GM12878 (cell line): ENCODE measurements at regions not wholly inside any gene's neighbourhood (a gene's known extent, or its start where the extent isn't known, plus 50 kb on each side); places are given as distances from the start of the nearest gene placed in this dataset.

Experiments
- ATAC-seq: fragments of 200-7000 bp; cut with Tn5 transposase; 3 replicates; pipeline ENCODE4 v1.9.1; 2020; ENCODE audit warnings: mild to moderate bottlenecking, moderate library complexity
- BruUV-seq: library from RNA; stranded (reverse); fragments of 400-500 nt; replicated peaks from 2 replicates; lab custom pipeline; 2021; lab: Mats Ljungman, UMichigan
- CTCF ChIA-PET: fragments of 300-600 bp; sonication (Branson Sonifier 250); formaldehyde crosslinking; extraction: SDS; loops from one replicate; lab custom pipeline; 2021; ENCODE audit warnings: inconsistent platforms; lab: Yijun Ruan, JAX
- POLR2A ChIA-PET: fragments of 350-600 bp; formaldehyde crosslinking; extraction: SDS; loops from one replicate; lab custom pipeline; 2021; ENCODE audit warnings: inconsistent platforms; lab: Charles Lee
- RAD21 ChIA-PET: fragments of 300-600 bp; sonication (Branson Sonifier 250); formaldehyde crosslinking; loops from one replicate; lab custom pipeline; 2023; ENCODE audit warnings: antibody characterized with exemption; ENCODE audit not compliant: unreplicated experiment; lab: Charles Lee
- SMC1A ChIA-PET: fragments of 300-600 bp; sonication (Branson Sonifier 250); formaldehyde crosslinking; loops from one replicate; lab custom pipeline; 2023; ENCODE audit not compliant: unreplicated experiment, uncharacterized antibody; lab: Charles Lee
- DNase-seq: peaks from one replicate; pipeline ENCODE4 v3.0.0-alpha.2; 2011; ENCODE audit warnings: low read depth, low spot score
- FAIRE-seq: peaks from 3 replicates; lab custom pipeline; 2011; peaks lifted over from hg19 to GRCh38; lab: Jason Lieb, UNC
- H2AFZ ChIP-seq: 2 replicates; pipeline ENCODE4 v1.6.0; 2011; ENCODE audit warnings: low read depth, low read length, control low read depth; ENCODE audit not compliant: control insufficient read depth
- H3K27ac ChIP-seq: 2 replicates; pipeline ENCODE4 v1.5.1; 2011; ENCODE audit warnings: control low read depth; ENCODE audit not compliant: control insufficient read depth, insufficient read depth
- H3K27me3 ChIP-seq, 2 experiments: replicated peaks in 1 of 2; 2 replicates each; pipeline versions ENCODE4 v1.6.0 to v1.6.1; 2011; ENCODE audit warnings: low read length in 1 of 2; ENCODE audit not compliant: control insufficient read depth in 2 of 2, insufficient read depth in 2 of 2
- H3K36me3 ChIP-seq, 2 experiments: 2 replicates each; pipeline ENCODE4 v1.5.1; 2011; ENCODE audit warnings: low read length in 1 of 2; ENCODE audit not compliant: control insufficient read depth in 2 of 2, insufficient read depth in 2 of 2
- H3K4me1 ChIP-seq: 2 replicates; pipeline ENCODE4 v1.6.1; 2011; ENCODE audit warnings: mild to moderate bottlenecking, low read length, moderate library complexity, mixed read lengths; ENCODE audit not compliant: control insufficient read depth, insufficient read depth
- H3K4me2 ChIP-seq: 2 replicates; pipeline ENCODE4 v1.6.0; 2011; ENCODE audit warnings: control low read depth; ENCODE audit not compliant: control insufficient read depth, insufficient read depth
- H3K4me3 ChIP-seq: fragments of 200-600 bp; sonication (generic); 2 replicates; pipeline ENCODE4 v1.5.1; 2016
- H3K79me2 ChIP-seq: 2 replicates; pipeline ENCODE4 v1.6.0; 2011; ENCODE audit warnings: low read length; ENCODE audit not compliant: control insufficient read depth, insufficient read depth
- H3K9ac ChIP-seq: 2 replicates; pipeline ENCODE4 v1.8.0; 2011; ENCODE audit warnings: low read length, control low read depth, mixed read lengths; ENCODE audit not compliant: control insufficient read depth, insufficient read depth
- H3K9me3 ChIP-seq: replicated peaks from 3 replicates; pipeline ENCODE4 v1.5.1; 2011; ENCODE audit warnings: mild to moderate bottlenecking, low read length; ENCODE audit not compliant: control insufficient read depth, insufficient read depth
- H4K20me1 ChIP-seq: 2 replicates; pipeline ENCODE4 v1.6.0; 2011; ENCODE audit not compliant: control insufficient read depth, insufficient read depth
- RAD21 ChIP-seq: IDR thresholded peaks from 2 replicates; pipeline ENCODE4 v1.6.1; 2011; ENCODE audit warnings: mild to moderate bottlenecking, low read depth, low read length, moderate library complexity; ENCODE audit not compliant: insufficient read depth
- SMC3 ChIP-seq: IDR thresholded peaks from 2 replicates; pipeline ENCODE4 v1.6.1; 2011; ENCODE audit warnings: low read length, improper control_type of control experiment, borderline replicate concordance
- WGBS: methylation state at CpG from one replicate; pipeline ENCODE4 v1.1.6; 2016; ENCODE audit warnings: low lambda C conversion rate; ENCODE audit not compliant: insufficient replicate concordance, insufficient coverage; ENCODE audit errors: missing lambda C conversion rate; 5-methylcytosine and 5-hydroxymethylcytosine counted together
- in situ Hi-C: fragments of 300-500 bp; cut with MboI; formaldehyde crosslinking; loops from 9 replicates; pipeline ENCODE4 v1.14.3; 2018; ENCODE audit warnings: mixed read lengths
- intact Hi-C: fragments of 100-400 bp; cut with micrococcal nuclease; formaldehyde crosslinking; loops from one replicate; pipeline ENCODE4 v1.14.2; 2022; ENCODE audit not compliant: unreplicated experiment
- TF ChIP-seq, protein P1 (sequence below), 3 experiments: IDR thresholded peaks in 2 of 3; conservative IDR thresholded peaks in 1 of 3; 2 replicates each; pipeline ENCODE4 v1.5.1; 2011; ENCODE audit warnings: low read depth in 3 of 3, low read length in 3 of 3, mild to moderate bottlenecking in 3 of 3, control low read depth in 2 of 3, moderate library complexity in 2 of 3, inconsistent platforms in 1 of 3, mixed read lengths in 1 of 3; ENCODE audit not compliant: control insufficient read depth in 2 of 3, insufficient read depth in 1 of 3; ENCODE audit errors: extremely low read depth in 1 of 3
- TF ChIP-seq, protein P2 (sequence below): fragments of 450-650 bp; formaldehyde crosslinking; IDR thresholded peaks from 2 replicates; pipeline ENCODE4 v1.5.0; 2022; ENCODE audit warnings: mild to moderate bottlenecking, missing genetic modification characterization

DNA sequence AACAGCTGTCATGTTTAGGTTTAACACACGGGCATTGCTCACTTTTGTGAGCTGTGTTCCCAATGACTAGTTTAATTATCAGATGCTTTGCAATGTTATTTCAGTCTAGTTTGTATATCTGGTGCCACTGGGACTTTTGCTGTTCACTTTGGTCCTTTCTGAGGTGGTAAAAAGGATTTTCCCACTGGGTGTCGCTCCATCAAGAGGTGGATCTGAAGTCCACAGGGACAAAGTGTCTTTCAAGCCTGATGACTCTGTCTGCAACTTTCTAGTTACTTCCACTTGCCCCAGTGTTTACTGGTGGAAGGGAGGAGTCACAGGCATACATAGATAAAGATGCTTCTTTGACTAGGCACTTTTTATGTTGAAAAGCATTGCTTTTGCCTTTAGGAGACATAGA lies 242.2 kb downstream of the HGF start:
- RAD21 ChIA-PET, result interaction anchor here (0.7 kb wide), 1 partner anchor 23 kb away, joined by 4 read pairs; no protein-coding TSS in a partner anchor
- CTCF ChIA-PET, result no interaction called here
- no peaks in the 10 kb centered on the region for H3K79me2 ChIP-seq
- SMC1A ChIA-PET, result interaction anchor here (1.0 kb wide), 1 partner anchor 18 kb away, joined by 3 read pairs; no protein-coding TSS in a partner anchor
- intact Hi-C loops (no loop called here), in situ Hi-C loops (no loop called here)
- 0% methylated on average over 2 of the region's 2 CpGs for WGBS
- H3K4me2 ChIP-seq, result no peak overlapping the region
- no peaks in the 10 kb centered on the region for H3K36me3 ChIP-seq
- H4K20me1 ChIP-seq, result no peaks in the 10 kb centered on the region
- H3K4me3 ChIP-seq, result no peak overlapping the region
- DNase-seq, result no peak
- no peaks in the 10 kb centered on the region for H3K27me3 ChIP-seq
- no peak overlapping the region for H3K27ac ChIP-seq
- no peak overlapping the region for H3K9ac ChIP-seq
- H2AFZ ChIP-seq, result no peak overlapping the region
- FAIRE-seq, result peak; percentile 13
- ATAC-seq, result peak; percentile 21; the same call in 1 of the 3 replicates
- TF ChIP-seq RAD21 (peak; percentile 33), SMC3 (peak; percentile 22; the same call in 1 of the 2 replicates)
- TF ChIP-seq, protein P1, sequence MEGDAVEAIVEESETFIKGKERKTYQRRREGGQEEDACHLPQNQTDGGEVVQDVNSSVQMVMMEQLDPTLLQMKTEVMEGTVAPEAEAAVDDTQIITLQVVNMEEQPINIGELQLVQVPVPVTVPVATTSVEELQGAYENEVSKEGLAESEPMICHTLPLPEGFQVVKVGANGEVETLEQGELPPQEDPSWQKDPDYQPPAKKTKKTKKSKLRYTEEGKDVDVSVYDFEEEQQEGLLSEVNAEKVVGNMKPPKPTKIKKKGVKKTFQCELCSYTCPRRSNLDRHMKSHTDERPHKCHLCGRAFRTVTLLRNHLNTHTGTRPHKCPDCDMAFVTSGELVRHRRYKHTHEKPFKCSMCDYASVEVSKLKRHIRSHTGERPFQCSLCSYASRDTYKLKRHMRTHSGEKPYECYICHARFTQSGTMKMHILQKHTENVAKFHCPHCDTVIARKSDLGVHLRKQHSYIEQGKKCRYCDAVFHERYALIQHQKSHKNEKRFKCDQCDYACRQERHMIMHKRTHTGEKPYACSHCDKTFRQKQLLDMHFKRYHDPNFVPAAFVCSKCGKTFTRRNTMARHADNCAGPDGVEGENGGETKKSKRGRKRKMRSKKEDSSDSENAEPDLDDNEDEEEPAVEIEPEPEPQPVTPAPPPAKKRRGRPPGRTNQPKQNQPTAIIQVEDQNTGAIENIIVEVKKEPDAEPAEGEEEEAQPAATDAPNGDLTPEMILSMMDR (IDR thresholded peaks at IDR 0.05 in 2 of 3, conservative IDR thresholded peaks at IDR 0.05 in 1 of 3; ENCODE audit: control insufficient read depth in 2 of 3, extremely low read depth in 1 of 3, insufficient read depth in 1 of 3, low read depth in 3 of 3, low read length in 3 of 3), result peak in 2 of 3 experiments; percentile 15 to 20; a peak in 4 of 6 replicates
- TF ChIP-seq, protein P2, sequence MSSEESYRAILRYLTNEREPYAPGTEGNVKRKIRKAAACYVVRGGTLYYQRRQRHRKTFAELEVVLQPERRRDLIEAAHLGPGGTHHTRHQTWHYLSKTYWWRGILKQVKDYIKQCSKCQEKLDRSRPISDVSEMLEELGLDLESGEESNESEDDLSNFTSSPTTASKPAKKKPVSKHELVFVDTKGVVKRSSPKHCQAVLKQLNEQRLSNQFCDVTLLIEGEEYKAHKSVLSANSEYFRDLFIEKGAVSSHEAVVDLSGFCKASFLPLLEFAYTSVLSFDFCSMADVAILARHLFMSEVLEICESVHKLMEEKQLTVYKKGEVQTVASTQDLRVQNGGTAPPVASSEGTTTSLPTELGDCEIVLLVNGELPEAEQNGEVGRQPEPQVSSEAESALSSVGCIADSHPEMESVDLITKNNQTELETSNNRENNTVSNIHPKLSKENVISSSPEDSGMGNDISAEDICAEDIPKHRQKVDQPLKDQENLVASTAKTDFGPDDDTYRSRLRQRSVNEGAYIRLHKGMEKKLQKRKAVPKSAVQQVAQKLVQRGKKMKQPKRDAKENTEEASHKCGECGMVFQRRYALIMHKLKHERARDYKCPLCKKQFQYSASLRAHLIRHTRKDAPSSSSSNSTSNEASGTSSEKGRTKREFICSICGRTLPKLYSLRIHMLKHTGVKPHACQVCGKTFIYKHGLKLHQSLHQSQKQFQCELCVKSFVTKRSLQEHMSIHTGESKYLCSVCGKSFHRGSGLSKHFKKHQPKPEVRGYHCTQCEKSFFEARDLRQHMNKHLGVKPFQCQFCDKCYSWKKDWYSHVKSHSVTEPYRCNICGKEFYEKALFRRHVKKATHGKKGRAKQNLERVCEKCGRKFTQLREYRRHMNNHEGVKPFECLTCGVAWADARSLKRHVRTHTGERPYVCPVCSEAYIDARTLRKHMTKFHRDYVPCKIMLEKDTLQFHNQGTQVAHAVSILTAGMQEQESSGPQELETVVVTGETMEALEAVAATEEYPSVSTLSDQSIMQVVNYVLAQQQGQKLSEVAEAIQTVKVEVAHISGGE, result no peak
- no peaks in the 10 kb centered on the region for H3K9me3 ChIP-seq
- no TSS peak for BruUV-seq
- H3K4me1 ChIP-seq, result no peaks in the 10 kb centered on the region
- POLR2A ChIA-PET, result interaction anchor here (0.6 kb wide), 1 partner anchor 1001 kb away, joined by 3 read pairs; no protein-coding TSS in a partner anchor
